ENCODE measurements at regions not wholly inside any gene's neighbourhood (a gene's known extent, or its start where the extent isn't known, plus 50 kb on each side); places are given as distances from the start of the nearest gene placed in this dataset.
A peak's percentile ranks its signal among the peaks of the same experiment; 100 is the strongest.

DNA sequence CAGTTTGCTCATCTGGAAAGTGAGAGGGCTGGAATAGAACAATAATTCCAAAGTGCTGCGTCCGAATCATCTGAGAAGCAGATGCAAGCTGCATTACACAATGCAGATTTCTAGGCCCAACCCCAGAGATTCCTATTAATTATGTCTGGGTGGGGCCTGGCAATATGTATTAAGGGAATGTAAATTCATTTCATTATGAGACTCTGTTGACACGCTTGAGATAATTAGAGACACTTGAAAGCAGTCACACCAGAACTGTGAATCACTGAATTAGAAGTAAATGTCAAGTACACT lies 54.7 kb upstream of the HK2 start:
- Histone ChIP-seq H2AFZ (ENCODE audit: low read length) (peak overlapping the region; percentile 96; the same call in 1 of the 2 replicates), H3K4ac (replicated peaks; ENCODE audit: insufficient read length, low read depth, low read length) (peak overlapping the region; percentile 33), H2BK20ac (ENCODE audit: low read length) (no peak overlapping the region), H3K23me2 (ENCODE audit: low read depth, low read length) (no peaks in the 10 kb centered on the region; the same call in 1 of the 2 replicates), H3K36me3 (ENCODE audit: control insufficient read depth in 2 of 4, insufficient read depth in 4 of 4, low read length in 3 of 4) (no peaks in the 10 kb centered on the region), H2BK15ac (ENCODE audit: low read length) (no peak overlapping the region), H2BK12ac (ENCODE audit: low read depth, low read length) (peak overlapping the region; percentile 70; the same call in 1 of the 2 replicates), H4K8ac (ENCODE audit: extremely low read depth, insufficient read depth, low read length) (no peak overlapping the region; the same call in 1 of the 2 replicates), H3K23ac (ENCODE audit: insufficient read length) (no peak overlapping the region), H2AK5ac (ENCODE audit: low read depth, low read length) (no peak overlapping the region), H3K9ac (replicated peaks in 1 of 4; ENCODE audit: extremely low read depth in 1 of 4, low read depth in 3 of 4, low read length in 3 of 4) (peak overlapping the region in 1 of 4 experiments; percentile 46; a peak in 2 of 7 replicates), H4K20me1 (replicated peaks in 1 of 2; ENCODE audit: control insufficient read depth in 1 of 2, insufficient read depth in 2 of 2, low read length in 2 of 2) (no peaks in the 10 kb centered on the region), H3K4me1 (replicated peaks in 1 of 4; ENCODE audit: control insufficient read depth in 3 of 4, insufficient read depth in 4 of 4, low read length in 3 of 4) (peaks cover 0 to 12% (median 8%) of the 10 kb centered on the region in 4 experiments; a peak in 6 of 7 replicates), H3K56ac (replicated peaks; ENCODE audit: insufficient read length, low read depth, low read length) (no peak overlapping the region), H3K4me3 (ENCODE audit: extremely low read depth in 1 of 4, insufficient read depth in 2 of 4, low read depth in 3 of 4, low read length in 4 of 4) (no peak overlapping the region), H3K27ac (ENCODE audit: low read depth, low read length) (0 out of 2 replicates have a peak overlapping the region, but pooled peaks have one; percentile 59), H3K27me3 (replicated peaks in 1 of 4; ENCODE audit: control insufficient read depth in 3 of 4, extremely low read depth in 1 of 4, insufficient read depth in 3 of 4, low read length in 3 of 4) (no peaks in the 10 kb centered on the region), H4K91ac (replicated peaks; ENCODE audit: insufficient read length, low read length) (peak overlapping the region; percentile 78), H3K4me2 (ENCODE audit: insufficient read depth in 1 of 2, low read depth in 2 of 2, low read length in 2 of 2) (no peak overlapping the region; a peak in 1 of 4 replicates), H3K79me2 (ENCODE audit: control insufficient read depth in 1 of 2, insufficient read depth in 2 of 2, low read length in 2 of 2) (no peaks in the 10 kb centered on the region), H3K79me1 (ENCODE audit: low read depth, low read length) (no peaks in the 10 kb centered on the region), H2BK120ac (replicated peaks; ENCODE audit: low read depth, low read length) (no peak overlapping the region), H2BK5ac (ENCODE audit: low read depth, low read length) (no peak overlapping the region), H4K5ac (ENCODE audit: insufficient read length, low read depth, low read length) (peak overlapping the region; percentile 44), H3K18ac (ENCODE audit: extremely low read depth, low read length) (no peak overlapping the region), H3K9me3 (ENCODE audit: insufficient read depth in 2 of 2, low read depth in 1 of 2, low read length in 1 of 2) (no peaks in the 10 kb centered on the region), H3K14ac (ENCODE audit: insufficient read length) (no peak overlapping the region)
- WGBS, 2 experiments (ENCODE audit: extremely low coverage in 1 of 2, insufficient coverage in 1 of 2, insufficient read length in 1 of 2, insufficient replicate concordance in 2 of 2, low coverage in 1 of 2, low lambda C conversion rate in 2 of 2, missing lambda C conversion rate in 1 of 2) = 95% methylated on average over 3 of the region's 3 CpGs; no CpG with 5 or more reads in 1 of the 2 experiments
- POLR2A ChIA-PET (ENCODE audit: partially characterized antibody) = interaction anchor here (1.4 to 2.0 kb wide), 2 partner anchors 45 to 56 kb away, joined by 3 to 5 read pairs; no protein-coding TSS in a partner anchor
- TF ChIP-seq USF2 (IDR thresholded peaks at IDR 0.05; ENCODE audit: low read length) = no peak
- CTCF ChIA-PET (ENCODE audit: partially characterized antibody) = interaction anchor here (1.3 to 2.3 kb wide), 2 partner anchors 17 to 64 kb away, joined by 4 to 6 read pairs; no protein-coding TSS in a partner anchor
- DNase-seq (ENCODE audit: low read depth in 1 of 2, low spot score in 2 of 2) = no peak
- FAIRE-seq = no peak

Measured in H1 (cell line).